ENCODE measurements at regions not wholly inside any gene's neighbourhood (a gene's known extent, or its start where the extent isn't known, plus 50 kb on each side); places are given as distances from the start of the nearest gene placed in this dataset.

DNA sequence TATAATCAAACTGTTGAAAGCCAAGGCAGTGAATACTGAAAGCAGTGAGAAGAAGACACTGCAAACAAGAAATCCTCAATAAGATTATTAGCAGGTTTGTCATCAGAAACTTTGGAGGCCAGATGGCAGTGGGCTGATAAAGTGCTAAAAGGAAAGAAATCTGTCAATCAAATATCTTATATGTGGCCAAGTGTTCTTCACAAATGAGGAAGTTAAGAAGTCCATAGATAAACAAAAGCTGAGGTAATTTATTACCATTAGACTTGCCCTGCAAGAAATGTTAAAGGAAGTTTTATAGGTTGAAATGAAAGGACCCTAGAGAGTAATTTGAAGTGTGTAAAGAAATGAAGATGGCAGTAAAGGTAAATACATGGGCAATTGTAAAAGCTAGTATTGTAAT, 586.6 kb downstream of the RAPGEF2 start:
- Histone ChIP-seq H3K4me3 (replicated peaks in 1 of 3; ENCODE audit: insufficient read depth in 1 of 3, low read depth in 2 of 3, low read length in 3 of 3) (no peak overlapping the region), H3K9me3 (ENCODE audit: low read length) (peaks cover 10% of the 10 kb centered on the region; the same call in 1 of the 2 replicates), H3K9ac (ENCODE audit: insufficient read depth, low read depth, low read length) (no peak overlapping the region), H3K4me1 (ENCODE audit: insufficient read depth, low read length) (no peaks in the 10 kb centered on the region), H3K4me2 (ENCODE audit: low read depth, low read length) (no peak overlapping the region), H3K27ac (ENCODE audit: extremely low read length, insufficient read depth, low read length) (no peak overlapping the region), H2AFZ (ENCODE audit: low read length) (no peak overlapping the region), H3K79me2 (ENCODE audit: insufficient read depth, low read length) (no peaks in the 10 kb centered on the region), H3K27me3 (ENCODE audit: control insufficient read depth in 1 of 2, insufficient read depth in 2 of 2, low read length in 2 of 2) (no peaks in the 10 kb centered on the region), H4K20me1 (ENCODE audit: insufficient read depth, low read length) (no peaks in the 10 kb centered on the region), H3K36me3 (replicated peaks in 1 of 2; ENCODE audit: control insufficient read depth in 1 of 2, insufficient read depth in 2 of 2, low read length in 2 of 2) (no peaks in the 10 kb centered on the region)
- ChIA-PET CTCF (ENCODE audit: low intra/inter-chr PET ratio, low total read pairs) (no interaction called here), POLR2A (no interaction called here)
- BruUV-seq (replicated peaks), result no TSS peak
- DNase-seq (ENCODE audit: low spot score) (no peak), ATAC-seq (no peak), FAIRE-seq (no peak)
- intact Hi-C loops (cut with micrococcal nuclease; ENCODE audit: unreplicated experiment) (no loop called here), in situ Hi-C loops (cut with HindIII; ENCODE audit: extremely low pct_ligation_motif_present, low pct_unique_long_range_greater_than_20kb) (no loop called here)
- TF ChIP-seq ZNF253 (CRISPR knock-in tag; IDR thresholded peaks at IDR 0.05; ENCODE audit: borderline replicate concordance) (no peak), ZNF326 (CRISPR knock-in tag; IDR thresholded peaks at IDR 0.05; ENCODE audit: borderline replicate concordance) (no peak), ZBTB21 (CRISPR knock-in tag; IDR thresholded peaks at IDR 0.05) (no peak), SP140L (CRISPR knock-in tag; IDR thresholded peaks at IDR 0.05; ENCODE audit: borderline replicate concordance) (no peak), ELF1 (CRISPR knock-in tag; IDR thresholded peaks at IDR 0.05) (no peak), MED13 (CRISPR knock-in tag; IDR thresholded peaks at IDR 0.05) (no peak), HHEX (CRISPR knock-in tag; IDR thresholded peaks at IDR 0.05) (no peak), ZBTB14 (CRISPR knock-in tag; IDR thresholded peaks at IDR 0.05) (no peak), HNRNPLL (IDR thresholded peaks at IDR 0.05; ENCODE audit: low read depth, low read length, poor library complexity, severe bottlenecking) (no peak), MNT (IDR thresholded peaks at IDR 0.05) (no peak), PRDM4 (CRISPR knock-in tag; IDR thresholded peaks at IDR 0.05; ENCODE audit: borderline replicate concordance) (no peak), ZNF720 (CRISPR knock-in tag; IDR thresholded peaks at IDR 0.05) (no peak), ZNF737 (CRISPR knock-in tag; IDR thresholded peaks at IDR 0.05; ENCODE audit: borderline replicate concordance) (no peak), HMGA1 (CRISPR knock-in tag; conservative IDR thresholded peaks at IDR 0.05) (no peak), ZSCAN21 (CRISPR knock-in tag; IDR thresholded peaks at IDR 0.05; ENCODE audit: borderline replicate concordance) (no peak), PHB2 (IDR thresholded peaks at IDR 0.05; ENCODE audit: partially characterized antibody) (no peak), NFRKB (IDR thresholded peaks at IDR 0.05) (no peak), KDM2A (CRISPR knock-in tag; IDR thresholded peaks at IDR 0.05; ENCODE audit: borderline replicate concordance, low read depth) (no peak)
- TF ChIP-seq, protein P1, sequence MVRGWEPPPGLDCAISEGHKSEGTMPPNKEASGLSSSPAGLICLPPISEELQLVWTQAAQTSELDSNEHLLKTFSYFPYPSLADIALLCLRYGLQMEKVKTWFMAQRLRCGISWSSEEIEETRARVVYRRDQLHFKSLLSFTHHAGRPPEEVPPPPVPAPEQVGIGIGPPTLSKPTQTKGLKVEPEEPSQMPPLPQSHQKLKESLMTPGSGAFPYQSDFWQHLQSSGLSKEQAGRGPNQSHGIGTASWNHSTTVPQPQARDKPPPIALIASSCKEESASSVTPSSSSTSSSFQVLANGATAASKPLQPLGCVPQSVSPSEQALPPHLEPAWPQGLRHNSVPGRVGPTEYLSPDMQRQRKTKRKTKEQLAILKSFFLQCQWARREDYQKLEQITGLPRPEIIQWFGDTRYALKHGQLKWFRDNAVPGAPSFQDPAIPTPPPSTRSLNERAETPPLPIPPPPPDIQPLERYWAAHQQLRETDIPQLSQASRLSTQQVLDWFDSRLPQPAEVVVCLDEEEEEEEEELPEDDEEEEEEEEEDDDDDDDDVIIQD (CRISPR knock-in tag; IDR thresholded peaks at IDR 0.05; ENCODE audit: low read depth), result no peak
